Erythroblast (primary cell): ENCODE measurements at regions not wholly inside any gene's neighbourhood (a gene's known extent, or its start where the extent isn't known, plus 50 kb on each side); places are given as distances from the start of the nearest gene placed in this dataset.

Source experiments
- DNase-seq, 2 experiments: peaks; one replicate each; lab custom pipeline; 2025; lab: John Stamatoyannopoulos, UW
- GATA1 ChIP-seq: IDR thresholded peaks from 2 replicates; pipeline ENCODE4 v1.6.1; 2011; ENCODE audit warnings: low read depth, mild to moderate bottlenecking, control low read depth, low read length, moderate library complexity
- POLR2A ChIP-seq: IDR thresholded peaks from 2 replicates; pipeline ENCODE4 v1.6.1; 2011; ENCODE audit warnings: mild to moderate bottlenecking, low read length

GRCh38 chr10:36096576-36096975 is 454.5 kb upstream of the FZD8 start:
- no peak for DNase-seq
- TF ChIP-seq GATA1 = no peak
- TF ChIP-seq POLR2A = no peak

GRCh38 chr10:36094096-36094495 is 452.0 kb upstream of the FZD8 start:
- no peak for DNase-seq
- TF ChIP-seq GATA1 (no peak), POLR2A (no peak)

GRCh38 chr10:36092116-36092515 is 450.0 kb upstream of the FZD8 start:
- TF ChIP-seq POLR2A = no peak
- TF ChIP-seq GATA1 = no peak
- no peak for DNase-seq

GRCh38 chr10:36091007-36091406 is 448.9 kb upstream of the FZD8 start:
- TF ChIP-seq POLR2A (no peak), GATA1 (no peak)

GRCh38 chr10:36089790-36090440 is 447.8 kb upstream of the FZD8 start:
- TF ChIP-seq GATA1 (no peak), POLR2A (no peak)
- DNase-seq = no peak

More at GRCh38 chr10:36091007-36091406, 448.9 kb upstream of the FZD8 start:
- no peak for DNase-seq

- no peak for DNase-seq
- TF ChIP-seq POLR2A (no peak), GATA1 (no peak)
These were observed 445.2 kb upstream of the FZD8 start for GRCh38 chr10:36087006-36088005.

GRCh38 chr10:36075196-36075595 is 433.1 kb upstream of the FZD8 start:
- TF ChIP-seq POLR2A = no peak
- TF ChIP-seq GATA1 = no peak
- DNase-seq = no peak

GRCh38 chr10:36073796-36074345 is 431.8 kb upstream of the FZD8 start:
- no peak for TF ChIP-seq GATA1
- no peak for DNase-seq

GRCh38 chr10:36068542-36068941 is 426.4 kb upstream of the FZD8 start:
- TF ChIP-seq POLR2A (no peak), GATA1 (no peak)
- DNase-seq = no peak

- no peak for DNase-seq
- no peak for TF ChIP-seq POLR2A
- TF ChIP-seq GATA1 = no peak
These were observed 425.7 kb upstream of the FZD8 start for GRCh38 chr10:36067748-36068147.

- TF ChIP-seq POLR2A (no peak), GATA1 (no peak)
- DNase-seq = no peak
These were observed 424.8 kb upstream of the FZD8 start for GRCh38 chr10:36066850-36067249.

- TF ChIP-seq POLR2A = no peak
- no peak for TF ChIP-seq GATA1
- no peak for DNase-seq
These were observed 424.0 kb upstream of the FZD8 start for GRCh38 chr10:36066102-36066501.

GRCh38 chr10:36063396-36063795 is 421.3 kb upstream of the FZD8 start:
- no peak for DNase-seq
- TF ChIP-seq POLR2A = no peak

GRCh38 chr10:36057731-36058130 is 415.6 kb upstream of the FZD8 start:
- TF ChIP-seq POLR2A = no peak
- no peak for TF ChIP-seq GATA1
- DNase-seq = no peak
